RWPE2 (cell line): ENCODE measurements at regions not wholly inside any gene's neighbourhood (a gene's known extent, or its start where the extent isn't known, plus 50 kb on each side); places are given as distances from the start of the nearest gene placed in this dataset.

ENCODE experiments used
- ATAC-seq: fragments of 200-7000 bp; cut with Tn5 transposase; 3 replicates; pipeline ENCODE4 v1.9.1; 2021; ENCODE audit warnings: low read depth
- DNase-seq: peaks from one replicate; pipeline ENCODE4 v3.0.0-alpha.2; 2020; ENCODE audit warnings: low spot score
- H3K27ac ChIP-seq: fragments of 450-650 bp; 2 replicates; pipeline ENCODE4 v1.5.1; 2017; ENCODE audit warnings: mild to moderate bottlenecking; ENCODE audit not compliant: poor library complexity, severe bottlenecking
- H3K27me3 ChIP-seq: fragments of 250-450 bp; sonication (Bioruptor Pico); 2 replicates; pipeline ENCODE4 v1.5.1; 2021; ENCODE audit warnings: mild to moderate bottlenecking, moderate library complexity; ENCODE audit not compliant: insufficient read depth, poor library complexity, severe bottlenecking
- H3K36me3 ChIP-seq: fragments of 250-450 bp; sonication (Bioruptor Pico); 2 replicates; pipeline ENCODE4 v1.5.1; 2020; ENCODE audit warnings: low read depth, mild to moderate bottlenecking, moderate library complexity
- H3K4me1 ChIP-seq: fragments of 250-450 bp; sonication (Bioruptor Pico); 2 replicates; pipeline ENCODE4 v1.5.1; 2021; ENCODE audit warnings: mild to moderate bottlenecking, moderate library complexity; ENCODE audit not compliant: insufficient read depth, poor library complexity, severe bottlenecking
- H3K4me3 ChIP-seq: fragments of 250-450 bp; sonication (Bioruptor Pico); 2 replicates; pipeline ENCODE4 v1.5.1; 2021; ENCODE audit warnings: mild to moderate bottlenecking, moderate library complexity; ENCODE audit not compliant: severe bottlenecking
- H3K9me3 ChIP-seq: fragments of 250-450 bp; sonication (Bioruptor Pico); 2 replicates; pipeline ENCODE4 v1.5.1; 2021; ENCODE audit warnings: mild to moderate bottlenecking, moderate library complexity; ENCODE audit not compliant: severe bottlenecking
- CTCF ChIP-seq: fragments of 450-650 bp; IDR thresholded peaks from one replicate; pipeline ENCODE4 v1.5.1; 2017; ENCODE audit warnings: mild to moderate bottlenecking, moderate library complexity; ENCODE audit not compliant: poor library complexity, severe bottlenecking

- no peak for DNase-seq
- no peak for ATAC-seq
- Histone ChIP-seq H3K27me3 (no peaks in the 10 kb centered on the region), H3K4me1 (no peaks in the 10 kb centered on the region), H3K36me3 (no peaks in the 10 kb centered on the region), H3K9me3 (no peaks in the 10 kb centered on the region), H3K4me3 (no peak overlapping the region), H3K27ac (no peak overlapping the region)
- no peak for TF ChIP-seq CTCF
Measured at GRCh38 chr13:90760639-90761038, 586.8 kb upstream of the MIR17HG start.

- no peak for ATAC-seq
- no peak for DNase-seq
- Histone ChIP-seq H3K9me3 (no peaks in the 10 kb centered on the region), H3K27ac (no peak overlapping the region), H3K27me3 (no peaks in the 10 kb centered on the region), H3K4me1 (no peaks in the 10 kb centered on the region), H3K4me3 (no peak overlapping the region), H3K36me3 (no peaks in the 10 kb centered on the region)
- TF ChIP-seq CTCF: no peak
Measured at GRCh38 chr13:90763476-90764150, 583.9 kb upstream of the MIR17HG start.

GRCh38 chr13:90766386-90766902 is 581.0 kb upstream of the MIR17HG start:
- Histone ChIP-seq H3K4me3 (no peak overlapping the region), H3K27me3 (no peaks in the 10 kb centered on the region), H3K4me1 (no peaks in the 10 kb centered on the region), H3K27ac (no peak overlapping the region), H3K36me3 (no peaks in the 10 kb centered on the region), H3K9me3 (no peaks in the 10 kb centered on the region)
- TF ChIP-seq CTCF: no peak
- DNase-seq: no peak
- ATAC-seq: no peak

GRCh38 chr13:90768116-90768515 is 579.4 kb upstream of the MIR17HG start:
- no peak for TF ChIP-seq CTCF
- ATAC-seq (no peak), DNase-seq (no peak)
- Histone ChIP-seq H3K27ac (no peak overlapping the region), H3K4me1 (no peaks in the 10 kb centered on the region), H3K36me3 (no peaks in the 10 kb centered on the region), H3K4me3 (no peak overlapping the region), H3K27me3 (no peaks in the 10 kb centered on the region), H3K9me3 (no peaks in the 10 kb centered on the region)

GRCh38 chr13:90769387-90769786 is 578.1 kb upstream of the MIR17HG start:
- Histone ChIP-seq H3K27ac (no peak overlapping the region), H3K4me3 (no peak overlapping the region), H3K4me1 (no peaks in the 10 kb centered on the region), H3K9me3 (no peaks in the 10 kb centered on the region), H3K27me3 (no peaks in the 10 kb centered on the region), H3K36me3 (no peaks in the 10 kb centered on the region)
- no peak for TF ChIP-seq CTCF
- DNase-seq: no peak
- no peak for ATAC-seq
